CD14-positive monocyte (primary cell): ENCODE measurements at regions not wholly inside any gene's neighbourhood (a gene's known extent, or its start where the extent isn't known, plus 50 kb on each side); places are given as distances from the start of the nearest gene placed in this dataset.

Source experiments
- DNase-seq, 3 donors: peaks; one replicate each; pipeline ENCODE4 v3.0.0-alpha.2; 2011 to 2022
- H2AFZ ChIP-seq: 2 replicates; pipeline ENCODE4 v1.6.0; 2012; ENCODE audit warnings: mild to moderate bottlenecking, low read depth, low read length, inconsistent platforms; ENCODE audit not compliant: insufficient read depth, poor library complexity, severe bottlenecking
- H3K27ac ChIP-seq, 2 donors: 1 replicate in 1 of 2; 2 replicates in 1 of 2; pipeline ENCODE4 v1.5.1; 2012 to 2013; ENCODE audit warnings: low read length in 2 of 2, control low read depth in 1 of 2, inconsistent platforms in 1 of 2, low read depth in 1 of 2, mild to moderate bottlenecking in 1 of 2
- H3K27me3 ChIP-seq, 2 donors: one replicate each; pipeline versions ENCODE4 v1.6.0 to v1.6.1; 2011 to 2013; ENCODE audit warnings: low read length in 2 of 2; ENCODE audit not compliant: control insufficient read depth in 2 of 2, insufficient read depth in 2 of 2
- H3K36me3 ChIP-seq, 2 donors: replicated peaks in 1 of 2; 1 replicate in 1 of 2; 2 replicates in 1 of 2; pipeline versions ENCODE4 v1.5.1 to v1.6.1; 2012 to 2013; ENCODE audit warnings: low read length in 2 of 2, control low read depth in 1 of 2, inconsistent platforms in 1 of 2, mild to moderate bottlenecking in 1 of 2; ENCODE audit not compliant: insufficient read depth in 2 of 2, control insufficient read depth in 1 of 2
- H3K4me1 ChIP-seq, 2 donors: 1 replicate in 1 of 2; 2 replicates in 1 of 2; pipeline versions ENCODE4 v1.5.1 to v1.6.1; 2012 to 2013; ENCODE audit warnings: low read length in 2 of 2, control low read depth in 1 of 2, inconsistent platforms in 1 of 2, mild to moderate bottlenecking in 1 of 2, moderate library complexity in 1 of 2; ENCODE audit not compliant: insufficient read depth in 2 of 2, control insufficient read depth in 1 of 2
- H3K4me2 ChIP-seq: replicated peaks from 2 replicates; pipeline ENCODE3; 2012; ENCODE audit warnings: low read length, moderate library complexity, mild to moderate bottlenecking; ENCODE audit not compliant: poor library complexity, severe bottlenecking; ENCODE audit errors: extremely low read depth
- H3K4me3 ChIP-seq, 3 experiments: fragments of 200-600 bp in 1 of 3; sonication (generic) in 1 of 3; replicated peaks in 1 of 3; 1 replicate in 2 of 3; 2 replicates in 1 of 3; pipeline ENCODE4 v1.5.1; 2011 to 2013; ENCODE audit warnings: low read length in 3 of 3, mild to moderate bottlenecking in 3 of 3, control low read depth in 2 of 3, low read depth in 2 of 3, inconsistent platforms in 1 of 3, moderate library complexity in 1 of 3
- H3K79me2 ChIP-seq: 2 replicates; pipeline ENCODE4 v1.6.0; 2012; ENCODE audit warnings: mild to moderate bottlenecking, control low read depth, inconsistent platforms, low read length, moderate library complexity; ENCODE audit not compliant: insufficient read depth
- H3K9ac ChIP-seq: 2 replicates; pipeline ENCODE4 v1.6.0; 2017; ENCODE audit warnings: low read length, mild to moderate bottlenecking; ENCODE audit not compliant: insufficient read depth, poor library complexity, severe bottlenecking
- H3K9me3 ChIP-seq, 2 donors: replicated peaks in 1 of 2; 1 replicate in 1 of 2; 2 replicates in 1 of 2; pipeline versions ENCODE4 v1.5.1 to v1.6.1; 2012 to 2013; ENCODE audit warnings: low read length in 2 of 2, control low read depth in 1 of 2; ENCODE audit not compliant: control insufficient read depth in 1 of 2, insufficient read depth in 1 of 2
- H4K20me1 ChIP-seq: 2 replicates; pipeline ENCODE4 v1.6.0; 2012; ENCODE audit warnings: mild to moderate bottlenecking, low read length, control low read depth, moderate library complexity; ENCODE audit not compliant: insufficient read depth
- H3K27ac Mint-ChIP-seq, 7 donors: one replicate each; pipeline ENCODE4 v1.8.0; 2020; ENCODE audit warnings: mild to moderate bottlenecking in 7 of 7, mixed read lengths in 7 of 7, moderate library complexity in 6 of 7, inconsistent platforms in 2 of 7
- H3K27me3 Mint-ChIP-seq, 3 donors: one replicate each; pipeline ENCODE4 v1.8.0; 2021 to 2022; ENCODE audit warnings: low read depth in 3 of 3, mild to moderate bottlenecking in 3 of 3, mixed read lengths in 3 of 3, moderate library complexity in 3 of 3, inconsistent platforms in 1 of 3
- H3K36me3 Mint-ChIP-seq, 2 donors: one replicate each; pipeline ENCODE4 v1.8.0; 2020; ENCODE audit warnings: mixed read lengths in 2 of 2, inconsistent platforms in 1 of 2, mild to moderate bottlenecking in 1 of 2
- H3K4me1 Mint-ChIP-seq: one replicate; pipeline ENCODE4 v1.8.0; 2020; ENCODE audit warnings: mild to moderate bottlenecking, mixed read lengths
- H3K4me3 Mint-ChIP-seq, 2 donors: one replicate each; pipeline ENCODE4 v1.8.0; 2020; ENCODE audit warnings: mild to moderate bottlenecking in 2 of 2, mixed read lengths in 2 of 2, moderate library complexity in 1 of 2
- H3K9me3 Mint-ChIP-seq, 7 donors: one replicate each; pipeline ENCODE4 v1.8.0; 2020 to 2022; ENCODE audit warnings: mixed read lengths in 7 of 7, mild to moderate bottlenecking in 6 of 7, moderate library complexity in 6 of 7, inconsistent platforms in 2 of 7
- WGBS: methylation state at CpG from one replicate; pipeline ENCODE4 v1.1.5; 2013; ENCODE audit warnings: missing lambda C conversion rate; ENCODE audit not compliant: insufficient coverage; 5-methylcytosine and 5-hydroxymethylcytosine counted together
- intact Hi-C, 2 donors: fragments of 100-400 bp; cut with micrococcal nuclease; formaldehyde crosslinking; loops; one replicate each; pipeline versions ENCODE4 v1.15.0 to v1.15.1; 2023
- TF ChIP-seq, protein P1 (sequence below): fragments of 200-600 bp; IDR thresholded peaks from one replicate; pipeline ENCODE4 v1.8.0; 2022; ENCODE audit warnings: antibody characterized with exemption, mild to moderate bottlenecking

- Mint-ChIP-seq H3K9me3 (peaks cover 0 to 6% (median 2%) of the 10 kb centered on the region in 7 donors), H3K4me1 (no peaks in the 10 kb centered on the region), H3K4me3 (no peak overlapping the region), H3K27ac (no peak overlapping the region), H3K27me3 (peaks cover 0 to 3% (median 0%) of the 10 kb centered on the region in 3 donors), H3K36me3 (no peaks in the 10 kb centered on the region)
- no peak overlapping the region for H3K4me2 ChIP-seq
- no peaks in the 10 kb centered on the region for H4K20me1 ChIP-seq
- no peak overlapping the region for H2AFZ ChIP-seq
- DNase-seq: no peak
- no peaks in the 10 kb centered on the region for H3K36me3 ChIP-seq
- intact Hi-C loops: no loop called here
- WGBS: 100% methylated on average over 5 of the region's 8 CpGs
- no peaks in the 10 kb centered on the region for H3K79me2 ChIP-seq
- no peaks in the 10 kb centered on the region for H3K4me1 ChIP-seq
- peaks cover 0 to 3% of the 10 kb centered on the region in 2 donors for H3K9me3 ChIP-seq
- no peak overlapping the region for H3K27ac ChIP-seq
- no peak overlapping the region for H3K4me3 ChIP-seq
- TF ChIP-seq, protein P1, sequence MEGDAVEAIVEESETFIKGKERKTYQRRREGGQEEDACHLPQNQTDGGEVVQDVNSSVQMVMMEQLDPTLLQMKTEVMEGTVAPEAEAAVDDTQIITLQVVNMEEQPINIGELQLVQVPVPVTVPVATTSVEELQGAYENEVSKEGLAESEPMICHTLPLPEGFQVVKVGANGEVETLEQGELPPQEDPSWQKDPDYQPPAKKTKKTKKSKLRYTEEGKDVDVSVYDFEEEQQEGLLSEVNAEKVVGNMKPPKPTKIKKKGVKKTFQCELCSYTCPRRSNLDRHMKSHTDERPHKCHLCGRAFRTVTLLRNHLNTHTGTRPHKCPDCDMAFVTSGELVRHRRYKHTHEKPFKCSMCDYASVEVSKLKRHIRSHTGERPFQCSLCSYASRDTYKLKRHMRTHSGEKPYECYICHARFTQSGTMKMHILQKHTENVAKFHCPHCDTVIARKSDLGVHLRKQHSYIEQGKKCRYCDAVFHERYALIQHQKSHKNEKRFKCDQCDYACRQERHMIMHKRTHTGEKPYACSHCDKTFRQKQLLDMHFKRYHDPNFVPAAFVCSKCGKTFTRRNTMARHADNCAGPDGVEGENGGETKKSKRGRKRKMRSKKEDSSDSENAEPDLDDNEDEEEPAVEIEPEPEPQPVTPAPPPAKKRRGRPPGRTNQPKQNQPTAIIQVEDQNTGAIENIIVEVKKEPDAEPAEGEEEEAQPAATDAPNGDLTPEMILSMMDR: no peak
- H3K9ac ChIP-seq: no peak overlapping the region
- no peaks in the 10 kb centered on the region for H3K27me3 ChIP-seq
These were observed 359.5 kb upstream of the ETAA1 start for GRCh38 chr2:67037655-67038054.

DNA sequence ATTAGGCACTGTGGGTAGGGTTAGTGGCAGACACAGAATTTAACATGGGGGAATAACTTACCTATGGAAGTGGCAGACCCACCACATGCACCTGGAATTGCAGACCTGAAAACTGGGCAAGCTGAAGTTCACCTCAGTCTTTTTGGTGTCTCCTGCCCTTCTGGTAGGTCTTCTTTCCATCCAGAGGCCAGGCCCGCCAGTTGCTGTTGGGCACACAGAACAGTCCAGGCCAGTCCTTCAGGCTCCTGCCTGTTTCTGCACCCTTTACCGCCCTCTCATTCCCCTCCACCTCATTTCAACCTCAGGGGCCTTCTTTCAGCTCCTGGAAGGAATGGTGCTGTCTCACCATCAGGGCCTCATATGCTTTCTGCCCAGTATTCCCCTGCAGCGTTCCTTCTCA lies 358.9 kb upstream of the ETAA1 start:
- H3K27me3 Mint-ChIP-seq: peaks cover 0 to 3% (median 0%) of the 10 kb centered on the region in 3 donors
- H3K27ac Mint-ChIP-seq: no peak overlapping the region
- H3K4me1 ChIP-seq: no peaks in the 10 kb centered on the region
- H3K9me3 ChIP-seq: peaks cover 0 to 3% of the 10 kb centered on the region in 2 donors
- no peaks in the 10 kb centered on the region for H3K4me1 Mint-ChIP-seq
- H3K79me2 ChIP-seq: no peaks in the 10 kb centered on the region
- H3K4me3 ChIP-seq: no peak overlapping the region
- H3K9me3 Mint-ChIP-seq: peaks cover 0 to 6% (median 2%) of the 10 kb centered on the region in 7 donors
- no peaks in the 10 kb centered on the region for H4K20me1 ChIP-seq
- no peak overlapping the region for H3K4me2 ChIP-seq
- TF ChIP-seq, protein P1: no peak
- WGBS: 87% methylated on average over 2 of the region's 3 CpGs
- intact Hi-C loops: no loop called here
- H3K36me3 ChIP-seq: no peaks in the 10 kb centered on the region
- no peaks in the 10 kb centered on the region for H3K27me3 ChIP-seq
- no peak for DNase-seq
- no peak overlapping the region for H3K4me3 Mint-ChIP-seq
- H2AFZ ChIP-seq: no peak overlapping the region
- no peak overlapping the region for H3K9ac ChIP-seq
- no peaks in the 10 kb centered on the region for H3K36me3 Mint-ChIP-seq
- no peak overlapping the region for H3K27ac ChIP-seq
